Lung (tissue), 11 donors: ENCODE measurements at regions not wholly inside any gene's neighbourhood (a gene's known extent, or its start where the extent isn't known, plus 50 kb on each side); places are given as distances from the start of the nearest gene placed in this dataset.

Source experiments
- ATAC-seq: fragments of 200-7000 bp; cut with Tn5 transposase; one replicate; pipeline ENCODE4 v1.9.1; 2020; ENCODE audit warnings: moderate number of reproducible peaks; ENCODE audit not compliant: insufficient read depth, low FRiP score
- DNase-seq, 3 donors: peaks; one replicate each; pipeline ENCODE4 v3.0.0-alpha.2; 2013 to 2017
- H3K27ac ChIP-seq, 2 donors: one replicate each; pipeline ENCODE4 v1.5.1; 2013; ENCODE audit warnings: mild to moderate bottlenecking in 2 of 2, moderate library complexity in 2 of 2, control low read depth in 1 of 2, inconsistent platforms in 1 of 2, low read depth in 1 of 2, low read length in 1 of 2
- H3K27me3 ChIP-seq, 3 donors: one replicate each; pipeline ENCODE4 v1.5.1; 2013; ENCODE audit warnings: low read length in 2 of 3; ENCODE audit not compliant: control insufficient read depth in 3 of 3, insufficient read depth in 3 of 3
- H3K36me3 ChIP-seq, 4 donors: one replicate each; pipeline ENCODE4 v1.5.1; 2013; ENCODE audit warnings: low read length in 4 of 4, mild to moderate bottlenecking in 1 of 4, moderate library complexity in 1 of 4; ENCODE audit not compliant: control insufficient read depth in 4 of 4, insufficient read depth in 4 of 4
- H3K4me1 ChIP-seq, 5 donors: one replicate each; pipeline ENCODE4 v1.5.1; 2013; ENCODE audit warnings: low read length in 5 of 5, mild to moderate bottlenecking in 2 of 5, moderate library complexity in 1 of 5; ENCODE audit not compliant: control insufficient read depth in 5 of 5, insufficient read depth in 5 of 5
- H3K4me3 ChIP-seq: one replicate; pipeline ENCODE4 v1.5.1; 2013; ENCODE audit warnings: mild to moderate bottlenecking, control low read depth, moderate library complexity
- H3K9ac ChIP-seq, 2 donors: one replicate each; pipeline ENCODE4 v1.5.1; 2013; ENCODE audit warnings: low read length in 2 of 2, control low read depth in 1 of 2; ENCODE audit not compliant: insufficient read depth in 1 of 2
- H3K9me3 ChIP-seq, 4 donors: one replicate each; pipeline ENCODE4 v1.5.1; 2013; ENCODE audit warnings: low read length in 3 of 4, mild to moderate bottlenecking in 1 of 4, moderate library complexity in 1 of 4; ENCODE audit not compliant: control insufficient read depth in 4 of 4, insufficient read depth in 3 of 4
- WGBS, 2 donors: extraction: QIAGEN DNeasy Blood & Tissue Kit; methylation state at CpG; one replicate each; pipeline ENCODE4 v1.1.7; 2013; 5-methylcytosine and 5-hydroxymethylcytosine counted together
- TF ChIP-seq, protein P1 (sequence below): IDR thresholded peaks from 2 replicates; pipeline ENCODE4 v1.5.1; 2012; ENCODE audit warnings: mild to moderate bottlenecking; ENCODE audit errors: control extremely low read depth, extremely low read depth
- donor health status: control.
- donor health status: control.
- donor health status: Bipolar disorder and iron deficiency.
- donor health status: healthy.
- donor health status: DM: yes; HTN: yes; CAD: no.

DNA sequence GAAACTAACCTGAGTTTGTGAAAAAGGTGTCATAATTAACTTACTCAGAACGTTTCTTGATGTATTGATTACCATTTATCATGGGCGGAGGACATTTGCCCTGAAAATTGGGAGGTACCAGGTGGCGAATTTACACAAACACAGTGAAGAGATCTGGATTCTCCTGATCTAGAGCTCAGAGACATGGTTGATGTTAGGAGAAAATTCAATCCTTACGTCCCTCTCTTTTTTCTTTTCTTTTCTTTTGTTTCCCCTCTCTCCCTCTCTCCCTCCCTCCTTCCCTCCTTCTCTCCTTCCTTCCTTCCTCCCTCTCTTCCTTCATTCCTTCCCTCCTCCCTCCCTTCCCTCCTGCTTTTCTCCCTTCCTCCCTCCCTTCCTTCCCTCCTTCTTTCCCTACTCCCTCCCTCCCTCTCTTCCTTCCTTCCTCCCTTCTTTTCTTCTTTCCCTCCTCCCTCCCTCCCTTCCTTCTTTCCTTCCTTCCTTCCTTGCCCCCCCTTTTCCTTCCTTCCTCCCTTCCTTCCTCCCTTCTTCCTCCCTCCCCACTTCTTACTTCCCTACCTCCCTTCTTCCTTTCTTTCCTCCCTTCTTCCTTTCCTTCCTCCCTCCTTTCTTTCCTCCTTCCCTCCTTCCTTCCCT is 234.1 kb downstream of the OTOR start:
- Histone ChIP-seq H3K4me3 (no peak overlapping the region), H3K9me3 (peaks cover 0 to 4% (median 0%) of the 10 kb centered on the region in 4 donors), H3K27ac (no peak overlapping the region), H3K4me1 (no peaks in the 10 kb centered on the region), H3K27me3 (no peaks in the 10 kb centered on the region), H3K36me3 (no peaks in the 10 kb centered on the region), H3K9ac (no peak overlapping the region)
- TF ChIP-seq, protein P1, sequence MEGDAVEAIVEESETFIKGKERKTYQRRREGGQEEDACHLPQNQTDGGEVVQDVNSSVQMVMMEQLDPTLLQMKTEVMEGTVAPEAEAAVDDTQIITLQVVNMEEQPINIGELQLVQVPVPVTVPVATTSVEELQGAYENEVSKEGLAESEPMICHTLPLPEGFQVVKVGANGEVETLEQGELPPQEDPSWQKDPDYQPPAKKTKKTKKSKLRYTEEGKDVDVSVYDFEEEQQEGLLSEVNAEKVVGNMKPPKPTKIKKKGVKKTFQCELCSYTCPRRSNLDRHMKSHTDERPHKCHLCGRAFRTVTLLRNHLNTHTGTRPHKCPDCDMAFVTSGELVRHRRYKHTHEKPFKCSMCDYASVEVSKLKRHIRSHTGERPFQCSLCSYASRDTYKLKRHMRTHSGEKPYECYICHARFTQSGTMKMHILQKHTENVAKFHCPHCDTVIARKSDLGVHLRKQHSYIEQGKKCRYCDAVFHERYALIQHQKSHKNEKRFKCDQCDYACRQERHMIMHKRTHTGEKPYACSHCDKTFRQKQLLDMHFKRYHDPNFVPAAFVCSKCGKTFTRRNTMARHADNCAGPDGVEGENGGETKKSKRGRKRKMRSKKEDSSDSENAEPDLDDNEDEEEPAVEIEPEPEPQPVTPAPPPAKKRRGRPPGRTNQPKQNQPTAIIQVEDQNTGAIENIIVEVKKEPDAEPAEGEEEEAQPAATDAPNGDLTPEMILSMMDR = no peak
- 79 to 80% methylated on average over 4 of the region's 4 CpGs for WGBS, 2 donors
- ATAC-seq (no peak), DNase-seq (no peak)

DNA sequence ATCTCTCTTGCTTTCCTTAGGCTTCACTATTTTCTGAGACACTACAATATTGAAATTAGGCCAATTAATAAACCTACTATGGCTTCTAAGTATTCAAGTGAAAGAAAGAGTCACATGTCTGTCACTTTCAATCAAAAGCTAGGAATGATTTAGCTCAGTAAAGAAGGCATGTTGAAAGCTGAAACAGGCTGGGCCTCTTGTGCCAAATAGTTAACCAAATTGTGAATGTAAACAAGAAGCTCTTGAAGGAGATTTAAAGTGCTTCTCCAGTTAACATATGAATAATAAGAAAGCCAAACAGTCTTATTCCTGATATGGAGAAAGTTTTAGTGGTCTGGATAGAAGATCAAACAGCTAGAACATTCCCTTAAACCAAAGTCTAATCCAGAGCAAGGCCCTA is 236.3 kb downstream of the OTOR start:
- DNase-seq (peak in 2 of 3 donors; percentile 0 to 19), ATAC-seq (peak; percentile 69)
- H3K27me3 ChIP-seq = no peaks in the 10 kb centered on the region
- H3K36me3 ChIP-seq = no peaks in the 10 kb centered on the region
- no peaks in the 10 kb centered on the region for H3K9me3 ChIP-seq
- H3K4me1 ChIP-seq = no peaks in the 10 kb centered on the region
- H3K4me3 ChIP-seq = no peak overlapping the region
- H3K9ac ChIP-seq = no peak overlapping the region
- no peak overlapping the region for H3K27ac ChIP-seq
- TF ChIP-seq, protein P1 = no peak

DNA sequence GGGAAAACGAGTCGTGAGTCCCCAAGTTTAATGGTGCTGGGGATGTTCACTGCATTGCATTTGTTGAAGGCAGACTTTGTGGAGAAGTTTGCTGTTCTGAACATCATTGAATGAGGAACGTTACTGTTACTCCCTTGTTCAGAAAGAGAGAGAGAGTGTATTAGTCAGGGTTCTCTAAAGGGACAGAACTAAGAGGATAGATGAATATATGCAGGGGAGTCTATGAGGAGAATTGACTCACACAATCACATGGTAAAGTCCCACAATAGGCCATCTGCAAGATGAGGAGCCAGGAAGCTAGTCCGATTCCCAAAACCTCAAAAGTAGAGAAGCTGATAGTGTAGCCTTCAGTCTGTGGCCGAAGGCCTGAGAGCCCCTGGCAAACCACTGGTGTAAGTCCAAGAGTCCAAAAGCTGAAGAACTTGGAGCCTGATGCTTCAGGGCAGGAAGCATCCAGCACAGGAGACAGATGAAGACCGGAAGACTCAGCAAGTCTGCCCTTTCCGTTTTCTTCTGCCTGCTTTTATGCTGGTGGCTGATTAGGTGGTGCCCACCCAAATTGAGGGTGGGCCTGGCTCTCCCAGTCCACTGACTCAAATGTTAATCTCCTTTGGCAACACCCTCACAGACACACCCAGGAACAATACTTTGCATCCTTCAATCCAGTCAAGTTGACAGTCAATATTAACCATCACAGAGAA is 223.5 kb upstream of the PCSK2 start:
- Histone ChIP-seq H3K4me1 (no peaks in the 10 kb centered on the region), H3K27ac (no peak overlapping the region), H3K27me3 (no peaks in the 10 kb centered on the region), H3K9ac (no peak overlapping the region), H3K36me3 (no peaks in the 10 kb centered on the region), H3K4me3 (no peak overlapping the region), H3K9me3 (no peaks in the 10 kb centered on the region)
- TF ChIP-seq, protein P1 = no peak
- DNase-seq (no peak), ATAC-seq (no peak)
- WGBS, 2 donors = 88 to 91% methylated on average over 7 of the region's 7 CpGs

DNA sequence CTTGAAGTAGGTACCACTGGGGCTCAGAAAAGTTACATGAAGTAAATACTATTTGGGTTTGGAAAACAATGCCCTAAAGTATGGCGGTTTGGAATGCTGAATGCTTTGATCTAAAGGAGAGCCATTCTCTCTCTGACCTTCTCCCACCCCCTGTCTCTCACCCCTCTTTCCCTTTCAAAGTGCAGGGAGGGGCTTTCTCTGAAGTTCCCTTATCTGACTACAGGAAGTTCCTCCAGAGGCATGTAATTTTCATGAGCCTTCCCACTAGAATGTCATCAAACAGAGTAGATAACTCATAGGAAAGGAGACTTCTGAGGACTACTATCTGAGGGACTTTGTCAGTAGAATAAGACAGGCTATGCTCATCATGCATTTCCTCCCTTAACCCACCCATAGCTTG is 216.7 kb upstream of the PCSK2 start:
- H3K27me3 ChIP-seq = no peaks in the 10 kb centered on the region
- no peak overlapping the region for H3K27ac ChIP-seq
- TF ChIP-seq, protein P1 = no peak
- no peaks in the 10 kb centered on the region for H3K36me3 ChIP-seq
- H3K4me1 ChIP-seq = no peaks in the 10 kb centered on the region
- no peak overlapping the region for H3K9ac ChIP-seq
- no peak for DNase-seq
- no peak overlapping the region for H3K4me3 ChIP-seq
- no peak for ATAC-seq
- H3K9me3 ChIP-seq = no peaks in the 10 kb centered on the region
- 59% methylated on average over 1 of the region's 1 CpG for WGBS, 2 donors
